CD14-positive monocyte (primary cell): ENCODE measurements at regions not wholly inside any gene's neighbourhood (a gene's known extent, or its start where the extent isn't known, plus 50 kb on each side); places are given as distances from the start of the nearest gene placed in this dataset.

ENCODE experiments used
- DNase-seq, 3 donors: peaks; one replicate each; pipeline ENCODE4 v3.0.0-alpha.2; 2011 to 2022
- H2AFZ ChIP-seq: 2 replicates; pipeline ENCODE4 v1.6.0; 2012; ENCODE audit warnings: mild to moderate bottlenecking, low read depth, low read length, inconsistent platforms; ENCODE audit not compliant: insufficient read depth, poor library complexity, severe bottlenecking
- H3K27ac ChIP-seq, 2 donors: 1 replicate in 1 of 2; 2 replicates in 1 of 2; pipeline ENCODE4 v1.5.1; 2012 to 2013; ENCODE audit warnings: low read length in 2 of 2, control low read depth in 1 of 2, inconsistent platforms in 1 of 2, low read depth in 1 of 2, mild to moderate bottlenecking in 1 of 2
- H3K27me3 ChIP-seq, 2 donors: one replicate each; pipeline versions ENCODE4 v1.6.0 to v1.6.1; 2011 to 2013; ENCODE audit warnings: low read length in 2 of 2; ENCODE audit not compliant: control insufficient read depth in 2 of 2, insufficient read depth in 2 of 2
- H3K36me3 ChIP-seq, 2 donors: replicated peaks in 1 of 2; 1 replicate in 1 of 2; 2 replicates in 1 of 2; pipeline versions ENCODE4 v1.5.1 to v1.6.1; 2012 to 2013; ENCODE audit warnings: low read length in 2 of 2, control low read depth in 1 of 2, inconsistent platforms in 1 of 2, mild to moderate bottlenecking in 1 of 2; ENCODE audit not compliant: insufficient read depth in 2 of 2, control insufficient read depth in 1 of 2
- H3K4me1 ChIP-seq, 2 donors: 1 replicate in 1 of 2; 2 replicates in 1 of 2; pipeline versions ENCODE4 v1.5.1 to v1.6.1; 2012 to 2013; ENCODE audit warnings: low read length in 2 of 2, control low read depth in 1 of 2, inconsistent platforms in 1 of 2, mild to moderate bottlenecking in 1 of 2, moderate library complexity in 1 of 2; ENCODE audit not compliant: insufficient read depth in 2 of 2, control insufficient read depth in 1 of 2
- H3K4me2 ChIP-seq: replicated peaks from 2 replicates; pipeline ENCODE3; 2012; ENCODE audit warnings: low read length, moderate library complexity, mild to moderate bottlenecking; ENCODE audit not compliant: poor library complexity, severe bottlenecking; ENCODE audit errors: extremely low read depth
- H3K4me3 ChIP-seq, 3 experiments: fragments of 200-600 bp in 1 of 3; sonication (generic) in 1 of 3; replicated peaks in 1 of 3; 1 replicate in 2 of 3; 2 replicates in 1 of 3; pipeline ENCODE4 v1.5.1; 2011 to 2013; ENCODE audit warnings: low read length in 3 of 3, mild to moderate bottlenecking in 3 of 3, control low read depth in 2 of 3, low read depth in 2 of 3, inconsistent platforms in 1 of 3, moderate library complexity in 1 of 3
- H3K79me2 ChIP-seq: 2 replicates; pipeline ENCODE4 v1.6.0; 2012; ENCODE audit warnings: mild to moderate bottlenecking, control low read depth, inconsistent platforms, low read length, moderate library complexity; ENCODE audit not compliant: insufficient read depth
- H3K9ac ChIP-seq: 2 replicates; pipeline ENCODE4 v1.6.0; 2017; ENCODE audit warnings: low read length, mild to moderate bottlenecking; ENCODE audit not compliant: insufficient read depth, poor library complexity, severe bottlenecking
- H3K9me3 ChIP-seq, 2 donors: replicated peaks in 1 of 2; 1 replicate in 1 of 2; 2 replicates in 1 of 2; pipeline versions ENCODE4 v1.5.1 to v1.6.1; 2012 to 2013; ENCODE audit warnings: low read length in 2 of 2, control low read depth in 1 of 2; ENCODE audit not compliant: control insufficient read depth in 1 of 2, insufficient read depth in 1 of 2
- H4K20me1 ChIP-seq: 2 replicates; pipeline ENCODE4 v1.6.0; 2012; ENCODE audit warnings: mild to moderate bottlenecking, low read length, control low read depth, moderate library complexity; ENCODE audit not compliant: insufficient read depth
- H3K27ac Mint-ChIP-seq, 7 donors: one replicate each; pipeline ENCODE4 v1.8.0; 2020; ENCODE audit warnings: mild to moderate bottlenecking in 7 of 7, mixed read lengths in 7 of 7, moderate library complexity in 6 of 7, inconsistent platforms in 2 of 7
- H3K27me3 Mint-ChIP-seq, 3 donors: one replicate each; pipeline ENCODE4 v1.8.0; 2021 to 2022; ENCODE audit warnings: low read depth in 3 of 3, mild to moderate bottlenecking in 3 of 3, mixed read lengths in 3 of 3, moderate library complexity in 3 of 3, inconsistent platforms in 1 of 3
- H3K36me3 Mint-ChIP-seq, 2 donors: one replicate each; pipeline ENCODE4 v1.8.0; 2020; ENCODE audit warnings: mixed read lengths in 2 of 2, inconsistent platforms in 1 of 2, mild to moderate bottlenecking in 1 of 2
- H3K4me1 Mint-ChIP-seq: one replicate; pipeline ENCODE4 v1.8.0; 2020; ENCODE audit warnings: mild to moderate bottlenecking, mixed read lengths
- H3K4me3 Mint-ChIP-seq, 2 donors: one replicate each; pipeline ENCODE4 v1.8.0; 2020; ENCODE audit warnings: mild to moderate bottlenecking in 2 of 2, mixed read lengths in 2 of 2, moderate library complexity in 1 of 2
- H3K9me3 Mint-ChIP-seq, 7 donors: one replicate each; pipeline ENCODE4 v1.8.0; 2020 to 2022; ENCODE audit warnings: mixed read lengths in 7 of 7, mild to moderate bottlenecking in 6 of 7, moderate library complexity in 6 of 7, inconsistent platforms in 2 of 7
- WGBS: methylation state at CpG from one replicate; pipeline ENCODE4 v1.1.5; 2013; ENCODE audit warnings: missing lambda C conversion rate; ENCODE audit not compliant: insufficient coverage; 5-methylcytosine and 5-hydroxymethylcytosine counted together
- intact Hi-C, 2 donors: fragments of 100-400 bp; cut with micrococcal nuclease; formaldehyde crosslinking; loops; one replicate each; pipeline versions ENCODE4 v1.15.0 to v1.15.1; 2023
- TF ChIP-seq, protein P1 (sequence below): fragments of 200-600 bp; IDR thresholded peaks from one replicate; pipeline ENCODE4 v1.8.0; 2022; ENCODE audit warnings: antibody characterized with exemption, mild to moderate bottlenecking

DNA sequence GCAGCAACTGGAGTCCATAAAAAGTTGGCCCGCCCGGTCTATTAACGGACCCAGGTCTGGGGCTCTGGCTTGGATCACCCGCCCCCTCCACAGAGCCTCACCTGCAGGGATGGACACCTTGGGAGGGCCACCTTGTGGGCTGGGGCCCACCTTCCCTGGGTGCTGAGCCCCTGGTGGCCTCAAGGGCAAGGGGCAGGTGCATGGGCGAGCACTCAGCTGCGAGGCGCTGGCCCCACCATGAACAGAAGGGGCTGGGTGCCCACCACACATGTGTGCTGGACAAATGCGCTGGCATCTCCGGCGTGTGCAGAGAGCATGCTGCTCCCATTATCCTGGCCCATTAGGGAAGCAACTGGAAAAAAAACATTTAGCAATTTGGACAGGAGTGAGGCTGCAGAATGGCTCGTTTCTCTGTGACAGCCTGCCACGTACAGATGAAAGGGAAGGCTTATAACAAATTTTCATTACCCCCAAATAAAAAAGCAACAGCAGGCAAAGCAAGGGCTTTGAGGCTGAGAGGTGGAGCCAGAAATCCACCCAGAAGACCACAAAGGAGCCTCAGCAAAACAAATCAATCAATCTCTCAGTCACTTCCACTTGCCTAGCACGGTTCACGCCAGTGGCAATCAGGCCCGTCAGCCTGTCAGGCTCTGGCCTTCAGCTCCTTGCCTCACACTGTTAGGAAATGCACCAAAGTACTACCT, 253.1 kb upstream of the ZNF521 start:
- H3K36me3 Mint-ChIP-seq: no peaks in the 10 kb centered on the region
- H3K4me3 ChIP-seq: no peak overlapping the region
- DNase-seq: no peak
- no peak overlapping the region for H3K4me2 ChIP-seq
- no peak overlapping the region for H2AFZ ChIP-seq
- no peak overlapping the region for H3K27ac ChIP-seq
- H3K9me3 Mint-ChIP-seq: peaks cover 2 to 11% (median 7%) of the 10 kb centered on the region in 7 donors
- H3K36me3 ChIP-seq: no peaks in the 10 kb centered on the region
- intact Hi-C loops: no loop called here
- H3K9ac ChIP-seq: no peak overlapping the region
- no peaks in the 10 kb centered on the region for H3K4me1 ChIP-seq
- no peaks in the 10 kb centered on the region for H3K27me3 ChIP-seq
- H3K27me3 Mint-ChIP-seq: peaks cover 0 to 2% (median 2%) of the 10 kb centered on the region in 3 donors
- no peaks in the 10 kb centered on the region for H3K79me2 ChIP-seq
- no peaks in the 10 kb centered on the region for H4K20me1 ChIP-seq
- H3K4me1 Mint-ChIP-seq: peaks cover 2% of the 10 kb centered on the region
- TF ChIP-seq, protein P1, sequence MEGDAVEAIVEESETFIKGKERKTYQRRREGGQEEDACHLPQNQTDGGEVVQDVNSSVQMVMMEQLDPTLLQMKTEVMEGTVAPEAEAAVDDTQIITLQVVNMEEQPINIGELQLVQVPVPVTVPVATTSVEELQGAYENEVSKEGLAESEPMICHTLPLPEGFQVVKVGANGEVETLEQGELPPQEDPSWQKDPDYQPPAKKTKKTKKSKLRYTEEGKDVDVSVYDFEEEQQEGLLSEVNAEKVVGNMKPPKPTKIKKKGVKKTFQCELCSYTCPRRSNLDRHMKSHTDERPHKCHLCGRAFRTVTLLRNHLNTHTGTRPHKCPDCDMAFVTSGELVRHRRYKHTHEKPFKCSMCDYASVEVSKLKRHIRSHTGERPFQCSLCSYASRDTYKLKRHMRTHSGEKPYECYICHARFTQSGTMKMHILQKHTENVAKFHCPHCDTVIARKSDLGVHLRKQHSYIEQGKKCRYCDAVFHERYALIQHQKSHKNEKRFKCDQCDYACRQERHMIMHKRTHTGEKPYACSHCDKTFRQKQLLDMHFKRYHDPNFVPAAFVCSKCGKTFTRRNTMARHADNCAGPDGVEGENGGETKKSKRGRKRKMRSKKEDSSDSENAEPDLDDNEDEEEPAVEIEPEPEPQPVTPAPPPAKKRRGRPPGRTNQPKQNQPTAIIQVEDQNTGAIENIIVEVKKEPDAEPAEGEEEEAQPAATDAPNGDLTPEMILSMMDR: no peak
- no peak overlapping the region for H3K4me3 Mint-ChIP-seq
- 63% methylated on average over 11 of the region's 15 CpGs for WGBS
- no peak overlapping the region for H3K27ac Mint-ChIP-seq
- no peaks in the 10 kb centered on the region for H3K9me3 ChIP-seq

DNA sequence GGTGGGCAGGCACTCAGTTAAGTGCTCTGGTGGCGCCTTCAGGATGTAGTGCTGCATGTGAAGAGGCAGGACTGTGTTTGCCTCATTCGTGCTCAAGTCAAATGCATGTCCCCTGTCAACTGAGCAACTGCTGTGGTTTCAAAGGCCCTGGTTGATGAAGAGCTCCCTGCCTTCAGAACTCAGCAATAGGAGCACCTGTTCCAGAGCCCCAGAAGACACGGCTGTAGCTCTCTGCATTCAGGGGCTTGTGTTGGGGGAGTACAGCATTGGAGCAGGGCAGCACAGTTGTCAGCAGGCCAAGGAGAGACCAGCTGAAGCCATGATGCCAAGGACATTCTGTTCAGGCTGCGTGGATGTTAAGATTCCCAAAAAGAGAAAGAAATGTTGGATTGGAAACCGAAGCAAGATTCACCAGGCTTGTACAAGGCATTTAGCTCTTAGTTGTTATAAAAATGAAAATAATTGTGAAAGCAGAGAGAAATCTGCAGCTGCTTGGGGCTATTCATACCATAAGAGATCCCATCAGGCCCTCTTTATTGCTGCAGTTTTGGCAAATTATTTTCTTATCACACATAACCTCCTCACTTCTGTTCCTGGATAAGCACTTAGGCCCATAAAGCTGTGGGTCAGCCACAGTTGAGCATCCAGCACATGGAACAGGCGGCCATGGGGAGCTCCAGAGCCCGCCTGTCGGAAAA, 252.4 kb upstream of the ZNF521 start:
- WGBS: 90% methylated on average over 8 of the region's 8 CpGs

More for the DNA sequence above, 252.4 kb upstream of the ZNF521 start:
- no peak overlapping the region for H3K4me3 Mint-ChIP-seq
- peaks cover 2 to 11% (median 4%) of the 10 kb centered on the region in 7 donors for H3K9me3 Mint-ChIP-seq
- Histone ChIP-seq H3K4me3 (no peak overlapping the region), H4K20me1 (no peaks in the 10 kb centered on the region), H3K36me3 (no peaks in the 10 kb centered on the region), H3K27ac (no peak overlapping the region), H2AFZ (no peak overlapping the region), H3K4me2 (no peak overlapping the region), H3K27me3 (no peaks in the 10 kb centered on the region), H3K9ac (no peak overlapping the region), H3K9me3 (no peaks in the 10 kb centered on the region), H3K4me1 (no peaks in the 10 kb centered on the region), H3K79me2 (no peaks in the 10 kb centered on the region)
- no peaks in the 10 kb centered on the region for H3K36me3 Mint-ChIP-seq
- DNase-seq: no peak
- H3K27me3 Mint-ChIP-seq: peaks cover 0 to 3% (median 2%) of the 10 kb centered on the region in 3 donors
- no peak overlapping the region for H3K27ac Mint-ChIP-seq
- intact Hi-C loops: no loop called here
- H3K4me1 Mint-ChIP-seq: peaks cover 2% of the 10 kb centered on the region
- TF ChIP-seq, protein P1: no peak
